RWPE2 (cell line): ENCODE measurements at regions not wholly inside any gene's neighbourhood (a gene's known extent, or its start where the extent isn't known, plus 50 kb on each side); places are given as distances from the start of the nearest gene placed in this dataset.

ENCODE experiments used
- ATAC-seq: fragments of 200-7000 bp; cut with Tn5 transposase; 3 replicates; pipeline ENCODE4 v1.9.1; 2021; ENCODE audit warnings: low read depth
- DNase-seq: peaks from one replicate; pipeline ENCODE4 v3.0.0-alpha.2; 2020; ENCODE audit warnings: low spot score
- H3K27ac ChIP-seq: fragments of 450-650 bp; 2 replicates; pipeline ENCODE4 v1.5.1; 2017; ENCODE audit warnings: mild to moderate bottlenecking; ENCODE audit not compliant: poor library complexity, severe bottlenecking
- H3K27me3 ChIP-seq: fragments of 250-450 bp; sonication (Bioruptor Pico); 2 replicates; pipeline ENCODE4 v1.5.1; 2021; ENCODE audit warnings: mild to moderate bottlenecking, moderate library complexity; ENCODE audit not compliant: insufficient read depth, poor library complexity, severe bottlenecking
- H3K36me3 ChIP-seq: fragments of 250-450 bp; sonication (Bioruptor Pico); 2 replicates; pipeline ENCODE4 v1.5.1; 2020; ENCODE audit warnings: low read depth, mild to moderate bottlenecking, moderate library complexity
- H3K4me1 ChIP-seq: fragments of 250-450 bp; sonication (Bioruptor Pico); 2 replicates; pipeline ENCODE4 v1.5.1; 2021; ENCODE audit warnings: mild to moderate bottlenecking, moderate library complexity; ENCODE audit not compliant: insufficient read depth, poor library complexity, severe bottlenecking
- H3K4me3 ChIP-seq: fragments of 250-450 bp; sonication (Bioruptor Pico); 2 replicates; pipeline ENCODE4 v1.5.1; 2021; ENCODE audit warnings: mild to moderate bottlenecking, moderate library complexity; ENCODE audit not compliant: severe bottlenecking
- H3K9me3 ChIP-seq: fragments of 250-450 bp; sonication (Bioruptor Pico); 2 replicates; pipeline ENCODE4 v1.5.1; 2021; ENCODE audit warnings: mild to moderate bottlenecking, moderate library complexity; ENCODE audit not compliant: severe bottlenecking
- CTCF ChIP-seq: fragments of 450-650 bp; IDR thresholded peaks from one replicate; pipeline ENCODE4 v1.5.1; 2017; ENCODE audit warnings: mild to moderate bottlenecking, moderate library complexity; ENCODE audit not compliant: poor library complexity, severe bottlenecking

- H3K4me1 ChIP-seq: peaks cover 3% of the 10 kb centered on the region
- no peak overlapping the region for H3K27ac ChIP-seq
- no peaks in the 10 kb centered on the region for H3K9me3 ChIP-seq
- TF ChIP-seq CTCF: no peak
- DNase-seq: no peak
- H3K27me3 ChIP-seq: peaks cover 3% of the 10 kb centered on the region
- ATAC-seq: 0 out of 3 replicates have a peak, but pooled peaks have one; percentile 33
- no peaks in the 10 kb centered on the region for H3K36me3 ChIP-seq
- H3K4me3 ChIP-seq: no peak overlapping the region
Measured at GRCh38 chr4:129355516-129355915, 259.6 kb downstream of the C4orf33 start.

- no peak for TF ChIP-seq CTCF
- no peak overlapping the region for H3K4me3 ChIP-seq
- ATAC-seq (peak; percentile 72), DNase-seq (no peak)
- no peak overlapping the region for H3K27ac ChIP-seq
- peaks cover 3% of the 10 kb centered on the region for H3K4me1 ChIP-seq
- peaks cover 3% of the 10 kb centered on the region for H3K27me3 ChIP-seq
- no peaks in the 10 kb centered on the region for H3K9me3 ChIP-seq
- no peaks in the 10 kb centered on the region for H3K36me3 ChIP-seq
Measured at GRCh38 chr4:129358571-129358970, 262.6 kb downstream of the C4orf33 start.

- H3K9me3 ChIP-seq: no peaks in the 10 kb centered on the region
- DNase-seq (no peak), ATAC-seq (no peak)
- H3K36me3 ChIP-seq: no peaks in the 10 kb centered on the region
- peaks cover 3% of the 10 kb centered on the region for H3K4me1 ChIP-seq
- H3K27ac ChIP-seq: no peak overlapping the region
- TF ChIP-seq CTCF: no peak
- H3K27me3 ChIP-seq: peaks cover 3% of the 10 kb centered on the region
- H3K4me3 ChIP-seq: no peak overlapping the region
Measured at GRCh38 chr4:129359461-129359860, 263.5 kb downstream of the C4orf33 start.

GRCh38 chr4:129362691-129363274, 266.8 kb downstream of the C4orf33 start:
- peak; percentile 93 for TF ChIP-seq CTCF
- ATAC-seq: peak; percentile 65
- H3K27me3 ChIP-seq: peaks cover 3% of the 10 kb centered on the region
- no peaks in the 10 kb centered on the region for H3K36me3 ChIP-seq
- peaks cover 3% of the 10 kb centered on the region for H3K4me1 ChIP-seq
- no peak overlapping the region for H3K27ac ChIP-seq
- no peaks in the 10 kb centered on the region for H3K9me3 ChIP-seq
- DNase-seq: no peak
- H3K4me3 ChIP-seq: no peak overlapping the region

- Histone ChIP-seq H3K36me3 (no peaks in the 10 kb centered on the region), H3K4me1 (no peaks in the 10 kb centered on the region), H3K9me3 (no peaks in the 10 kb centered on the region), H3K27me3 (no peaks in the 10 kb centered on the region), H3K27ac (no peak overlapping the region), H3K4me3 (no peak overlapping the region)
- no peak for TF ChIP-seq CTCF
- DNase-seq: no peak
- no peak for ATAC-seq
Measured at GRCh38 chr4:129364747-129365452, 268.9 kb downstream of the C4orf33 start.
